H54 (cell line): ENCODE measurements at regions not wholly inside any gene's neighbourhood (a gene's known extent, or its start where the extent isn't known, plus 50 kb on each side); places are given as distances from the start of the nearest gene placed in this dataset.

ENCODE experiments used
- DNase-seq: peaks from one replicate; pipeline ENCODE4 v3.0.0; 2011; ENCODE audit warnings: low spot score, mixed read lengths; ENCODE audit not compliant: insufficient read length
- FAIRE-seq: peaks from 3 replicates; lab custom pipeline; 2011; peaks lifted over from hg19 to GRCh38; lab: Jason Lieb, UNC
- POLR2A ChIP-seq: IDR thresholded peaks from 2 replicates; pipeline ENCODE4 v1.6.1; 2011; ENCODE audit warnings: low read depth, mild to moderate bottlenecking, low read length

DNA sequence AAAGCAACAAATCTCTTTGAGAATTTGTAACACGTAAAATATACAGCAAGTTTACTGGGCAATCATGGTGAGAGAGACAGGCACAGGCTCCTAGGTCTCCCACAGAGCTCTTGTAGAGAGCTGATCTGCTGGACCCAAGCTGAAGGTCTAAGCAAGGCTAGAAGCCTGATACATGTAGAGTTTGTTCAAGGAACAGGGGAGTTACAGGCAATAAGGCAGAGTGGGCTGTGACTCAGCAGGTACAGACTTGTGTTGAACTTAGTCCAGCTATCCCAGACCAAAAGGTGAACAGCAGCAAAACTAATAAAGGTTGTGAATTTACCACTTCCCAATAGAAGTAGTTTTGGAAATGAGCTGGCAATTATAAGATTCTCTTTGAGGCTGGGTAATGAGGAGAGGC, 273.6 kb downstream of the GRIN2B start:
- FAIRE-seq (no peak), DNase-seq (no peak)
- TF ChIP-seq POLR2A = no peak

DNA sequence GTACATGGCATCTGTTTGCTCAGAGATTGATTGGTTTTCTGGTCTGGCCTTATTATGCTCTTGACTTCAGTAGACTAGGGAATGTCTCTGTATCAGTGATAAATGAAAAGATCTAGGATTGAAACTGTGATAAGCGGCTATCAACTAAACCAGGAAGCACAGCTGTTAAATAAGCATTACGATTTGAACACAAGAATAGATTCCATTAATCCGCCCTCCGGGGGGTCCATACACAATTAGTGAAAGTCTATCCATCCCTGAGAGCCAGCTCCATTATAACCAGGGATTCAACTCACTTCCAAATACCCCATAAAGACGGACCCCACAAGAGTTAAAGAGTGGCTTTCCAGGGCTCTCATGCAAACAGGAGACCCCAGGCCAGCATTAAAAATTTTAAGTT, 279.0 kb downstream of the GRIN2B start:
- FAIRE-seq (no peak), DNase-seq (no peak)
- no peak for TF ChIP-seq POLR2A

DNA sequence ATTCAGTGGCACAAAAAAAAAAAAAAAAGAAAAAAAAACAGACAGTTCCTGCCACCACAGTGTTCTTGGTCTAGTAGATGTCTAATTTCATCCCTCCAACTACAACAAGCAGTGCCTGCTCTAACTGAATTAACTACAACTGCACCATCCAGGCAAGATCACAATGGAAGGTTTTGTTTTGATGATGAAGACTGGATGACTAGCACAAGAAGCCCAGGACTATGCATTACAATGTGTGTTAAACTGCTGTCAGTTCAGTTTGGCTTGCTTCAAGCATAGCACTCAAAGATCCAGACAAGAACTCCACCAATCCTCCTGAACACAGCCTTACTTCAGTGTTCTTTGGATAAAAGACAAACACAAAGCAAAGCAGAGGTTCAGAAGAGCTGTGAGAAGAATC, 279.9 kb downstream of the GRIN2B start:
- no peak for FAIRE-seq
- no peak for TF ChIP-seq POLR2A
- DNase-seq = no peak

DNA sequence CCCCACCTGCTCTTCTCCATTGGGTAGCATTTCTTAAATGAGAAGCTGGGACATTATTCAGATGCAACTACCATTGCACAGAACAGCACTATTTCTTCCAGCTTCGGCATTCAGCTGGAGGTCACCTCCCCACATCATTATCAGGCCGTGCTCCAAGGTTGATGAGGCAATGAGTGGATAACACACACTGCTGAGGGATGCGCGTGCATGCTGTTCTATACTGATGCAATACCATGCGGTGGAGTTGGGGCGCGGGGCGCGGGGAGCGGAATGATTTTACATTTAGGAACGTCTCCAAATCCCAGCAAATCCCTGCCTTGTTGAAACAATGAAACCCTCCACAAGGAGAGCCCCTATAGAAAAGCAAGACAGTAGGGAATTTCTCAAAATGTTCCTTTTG, 283.4 kb downstream of the GRIN2B start:
- TF ChIP-seq POLR2A = no peak
- DNase-seq = no peak
- FAIRE-seq = no peak

DNA sequence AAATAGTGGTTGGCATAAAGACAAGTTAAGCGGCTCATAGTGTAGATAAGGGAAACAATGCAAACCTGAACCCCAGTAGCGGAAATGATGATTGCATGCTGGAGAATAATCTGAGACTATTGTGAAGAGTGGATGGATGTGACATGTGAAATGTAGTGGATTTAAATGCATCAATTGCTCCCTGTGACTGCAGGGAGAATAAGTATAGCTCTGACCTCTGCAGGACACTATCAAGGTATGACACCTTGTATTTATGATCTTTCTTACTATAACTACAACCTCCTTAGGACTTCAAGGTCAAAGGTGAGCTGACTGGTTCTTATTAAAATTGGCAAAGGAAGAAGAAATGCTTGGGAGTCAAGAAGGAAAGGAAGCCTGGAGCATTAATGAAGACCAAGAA, 285.6 kb downstream of the GRIN2B start:
- no peak for DNase-seq
- no peak for TF ChIP-seq POLR2A
- no peak for FAIRE-seq

DNA sequence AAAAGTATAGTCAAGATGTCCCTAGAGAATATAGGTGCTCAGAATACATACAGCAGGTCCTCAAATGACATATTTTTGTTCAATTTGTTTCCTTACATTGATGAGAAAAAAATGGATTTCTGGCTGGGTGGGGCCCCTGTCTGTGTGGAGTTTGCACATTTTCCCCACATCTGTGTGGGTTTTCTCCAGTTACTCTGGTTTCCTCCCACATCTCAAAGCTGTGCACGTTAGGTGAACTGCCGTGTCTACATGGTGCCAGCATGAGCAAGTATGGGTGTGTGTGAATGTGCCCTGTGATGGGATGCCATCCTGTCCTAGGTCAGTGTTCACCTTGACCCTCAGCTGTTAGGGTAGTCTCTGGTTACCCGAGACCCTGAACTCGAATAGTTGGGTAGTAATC, 289.1 kb downstream of the GRIN2B start:
- TF ChIP-seq POLR2A = no peak
- no peak for DNase-seq
- no peak for FAIRE-seq

DNA sequence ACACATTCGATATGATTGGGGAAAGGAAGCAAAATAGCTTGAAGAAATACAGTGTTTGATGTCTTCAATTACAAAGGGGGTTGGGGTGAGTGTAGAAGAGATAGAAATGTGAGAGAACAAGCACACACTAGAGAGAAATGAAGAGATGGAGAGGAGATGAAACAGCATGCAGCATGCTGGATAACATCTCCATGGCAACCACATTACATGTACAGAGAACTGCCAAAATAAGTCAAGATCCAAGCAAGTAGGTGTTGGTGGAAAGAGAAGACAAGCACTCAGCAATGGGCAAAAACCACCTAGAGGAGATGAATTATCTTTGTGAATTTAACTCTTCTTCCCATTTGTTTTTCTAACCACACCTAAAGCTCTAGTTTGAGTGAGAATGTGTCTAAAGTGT, 289.8 kb downstream of the GRIN2B start:
- FAIRE-seq = no peak
- TF ChIP-seq POLR2A = no peak
- no peak for DNase-seq

DNA sequence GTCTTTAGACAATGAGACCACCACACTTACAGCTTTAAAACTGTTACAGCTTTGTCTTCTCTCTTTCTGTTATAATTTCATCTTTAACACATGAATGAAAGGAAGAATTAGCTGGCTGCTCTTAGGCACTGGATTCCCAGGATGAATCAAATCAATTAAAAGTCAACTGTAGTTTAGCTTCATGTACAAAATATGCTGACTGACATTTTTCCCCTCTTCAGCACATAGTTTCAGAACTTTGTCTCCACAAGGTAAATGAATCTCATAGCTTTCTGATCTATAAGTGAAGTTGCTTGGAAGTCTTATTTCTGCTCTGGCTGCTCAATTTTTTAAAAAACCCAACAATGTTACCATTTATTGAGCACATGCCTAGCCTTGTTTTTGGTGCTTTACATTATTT, 293.8 kb downstream of the GRIN2B start:
- no peak for TF ChIP-seq POLR2A
- FAIRE-seq (no peak), DNase-seq (no peak)

DNA sequence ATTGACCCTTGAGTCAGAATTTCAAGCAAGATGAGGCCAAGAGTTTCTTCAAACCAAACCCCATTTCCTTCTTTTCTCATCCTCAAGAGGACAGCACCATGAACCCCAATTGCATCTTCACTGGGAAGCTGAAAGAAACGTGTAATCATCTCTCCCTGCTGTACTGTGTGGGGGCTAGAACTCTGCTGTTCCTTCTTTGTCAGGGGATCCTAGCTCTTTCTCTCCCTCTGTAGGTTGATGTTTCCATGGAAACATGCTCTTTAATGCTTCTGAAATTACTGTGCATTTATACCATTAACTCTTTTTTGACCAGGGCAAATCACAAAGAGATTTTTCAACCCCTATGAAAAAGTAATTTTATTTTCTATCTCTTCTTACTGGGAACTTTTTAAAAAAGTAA, 295.1 kb downstream of the GRIN2B start:
- FAIRE-seq (no peak), DNase-seq (no peak)
- TF ChIP-seq POLR2A = no peak

DNA sequence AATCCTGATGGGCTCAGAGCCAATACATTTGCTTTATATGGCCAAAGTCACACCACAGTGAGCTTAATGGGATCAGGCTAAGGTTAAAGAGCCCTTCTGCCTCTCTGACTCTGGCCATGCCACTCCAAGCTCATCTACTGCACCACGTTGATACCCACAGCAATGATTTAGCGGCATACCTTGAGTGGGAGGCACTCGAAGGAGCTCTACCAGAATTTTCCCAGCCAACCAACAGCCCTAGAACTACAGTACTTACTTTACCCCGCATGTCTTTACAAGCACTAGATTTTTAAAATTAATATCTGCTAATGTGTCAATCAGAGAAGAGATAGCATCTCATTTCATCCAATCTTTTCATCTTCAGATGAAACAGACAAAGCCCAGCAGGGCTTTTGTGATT, 300.5 kb downstream of the GRIN2B start:
- no peak for DNase-seq
- no peak for TF ChIP-seq POLR2A
- no peak for FAIRE-seq

DNA sequence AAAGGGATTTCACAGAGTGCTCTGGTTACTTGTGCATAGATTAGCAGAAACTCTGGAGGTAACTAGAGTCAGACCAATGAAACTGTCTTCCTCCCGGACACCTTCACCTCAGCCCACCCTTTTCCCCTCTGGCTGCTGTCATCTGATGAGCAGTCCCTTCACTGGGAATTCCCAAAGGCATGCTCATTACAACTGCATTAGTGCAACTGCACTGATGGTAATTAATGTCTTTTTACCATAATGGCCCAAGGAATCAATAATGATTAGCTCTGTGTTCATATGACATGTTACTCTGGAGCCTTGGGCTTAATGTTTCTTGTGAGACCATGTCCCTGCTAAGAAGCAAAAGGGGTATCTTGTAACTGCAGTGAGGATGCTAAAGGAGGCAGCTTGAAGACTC, 304.5 kb downstream of the GRIN2B start:
- no peak for TF ChIP-seq POLR2A
- no peak for FAIRE-seq

DNA sequence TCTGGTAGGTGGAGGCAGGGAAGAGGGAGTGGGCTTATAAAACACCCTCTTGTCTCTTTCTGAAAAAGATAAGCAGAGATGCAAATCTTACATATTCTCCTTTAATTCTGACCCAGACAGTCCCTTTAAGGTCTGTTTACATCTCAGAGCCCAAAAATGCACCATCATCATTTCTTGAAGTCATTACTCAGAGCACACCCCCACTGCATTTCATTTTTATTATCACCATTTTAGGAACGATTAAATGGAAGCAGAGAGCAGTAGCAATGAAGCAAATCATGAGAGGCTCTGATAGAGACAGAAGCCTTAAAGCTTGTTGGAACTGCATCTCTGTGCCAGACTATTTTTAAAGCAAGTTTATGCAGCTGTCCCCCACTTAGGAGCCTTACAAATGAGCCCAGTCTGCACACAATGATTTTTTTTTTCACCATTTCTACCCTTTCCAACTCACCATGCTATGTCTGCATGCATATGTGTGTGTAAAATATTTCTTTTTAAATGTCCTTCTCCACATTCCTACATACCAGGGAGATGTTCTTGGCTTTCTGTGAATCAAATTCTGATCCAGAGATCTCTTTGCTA, 311.0 kb downstream of the GRIN2B start:
- no peak for DNase-seq
- no peak for FAIRE-seq
- no peak for TF ChIP-seq POLR2A

More for the DNA sequence above, 304.5 kb downstream of the GRIN2B start:
- no peak for DNase-seq

DNA sequence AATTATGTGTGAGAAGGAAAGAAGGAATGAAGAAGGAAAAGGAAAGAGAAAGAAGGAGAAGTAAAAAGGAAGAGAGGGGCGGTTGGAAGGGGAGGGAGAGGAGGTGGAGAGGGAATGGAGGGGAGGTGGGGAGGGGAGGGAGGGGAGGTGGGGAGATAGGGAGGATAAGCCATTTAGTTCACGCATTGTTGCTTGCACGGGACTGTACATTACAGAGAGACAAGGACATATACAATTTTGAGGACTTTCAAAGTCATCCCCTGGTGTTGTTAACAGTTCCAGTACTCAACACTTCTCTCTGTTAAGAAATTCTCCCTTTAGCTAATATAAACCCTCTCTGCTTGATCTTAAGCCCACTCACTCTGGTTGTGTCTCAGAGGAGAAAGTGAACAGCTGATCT, 312.5 kb downstream of the GRIN2B start:
- FAIRE-seq = no peak
- DNase-seq = no peak
- no peak for TF ChIP-seq POLR2A

DNA sequence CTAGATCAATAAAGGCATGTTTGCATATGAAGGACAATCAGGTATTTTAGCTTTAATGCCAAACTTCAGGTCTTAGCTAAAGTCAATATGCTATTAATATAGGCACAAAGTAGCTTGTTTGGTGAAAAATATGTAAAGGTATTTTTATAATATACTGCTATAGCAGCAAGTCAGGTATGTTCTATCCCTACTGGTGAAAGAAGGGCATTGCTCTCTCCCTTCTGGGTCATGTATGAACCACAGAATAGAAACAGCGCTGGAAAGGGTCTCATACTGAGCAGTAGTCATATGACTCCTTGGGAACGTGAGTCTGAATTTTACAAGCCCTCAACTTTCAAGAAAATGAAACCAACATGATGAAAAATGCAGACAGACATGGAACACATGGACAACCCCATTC, 314.6 kb downstream of the GRIN2B start:
- no peak for FAIRE-seq

DNA sequence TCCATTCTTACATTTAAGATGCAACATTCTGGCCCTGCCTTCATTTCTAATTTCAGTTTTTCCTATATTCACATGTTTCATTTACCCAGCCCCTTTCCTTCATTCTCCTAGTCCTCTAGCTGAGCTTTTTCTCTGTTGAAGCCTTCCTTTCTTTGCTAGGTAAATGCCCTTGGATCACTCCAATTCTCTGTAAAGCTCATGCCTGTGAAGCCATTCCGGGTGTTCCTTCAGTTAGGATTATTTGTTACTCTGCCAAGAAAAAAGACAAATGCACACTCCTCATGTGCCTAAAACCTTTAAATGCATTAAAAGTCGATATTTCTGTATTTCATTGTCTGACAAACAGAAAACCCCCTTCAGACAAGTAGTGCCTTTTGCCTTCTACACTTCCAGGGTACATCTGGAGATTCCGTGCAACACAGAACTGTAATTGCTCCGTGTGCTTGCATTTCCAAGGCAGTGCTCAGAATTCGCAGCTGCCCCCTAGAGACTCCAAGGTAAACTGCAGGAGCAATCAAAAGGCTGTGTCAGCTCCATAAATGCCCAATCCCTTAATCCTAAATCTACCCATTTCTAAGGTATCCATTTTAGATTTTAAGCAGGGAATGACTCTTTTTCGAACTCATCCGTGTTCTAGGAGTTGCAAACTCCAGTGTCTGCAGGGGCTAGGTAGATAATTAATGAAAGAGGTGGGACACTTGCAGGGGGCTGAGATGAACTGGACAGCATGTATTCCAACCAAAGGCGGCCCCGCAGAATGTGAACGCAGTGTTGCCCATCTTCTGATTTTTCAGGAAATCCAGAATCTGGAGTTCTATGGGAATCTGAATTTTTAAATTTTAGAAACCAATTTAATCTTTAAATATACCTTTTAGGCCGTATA, 320.2 kb downstream of the GRIN2B start:
- DNase-seq = peak; percentile 11
- FAIRE-seq = peak; percentile 83
- no peak for TF ChIP-seq POLR2A

More for the DNA sequence above, 314.6 kb downstream of the GRIN2B start:
- no peak for DNase-seq
- TF ChIP-seq POLR2A = no peak
